Gastroesophageal sphincter (tissue), 4 donors: ENCODE measurements at regions not wholly inside any gene's neighbourhood (a gene's known extent, or its start where the extent isn't known, plus 50 kb on each side); places are given as distances from the start of the nearest gene placed in this dataset.

ENCODE experiments used
- ATAC-seq: fragments of 150-250 bp; one replicate; pipeline ENCODE4 v1.9.1; 2016; ENCODE audit warnings: mild to moderate bottlenecking, moderate library complexity
- H3K27ac ChIP-seq, 4 donors: fragments of 200-600 bp; sonication (generic) in 3 of 4; 1 replicate in 3 of 4; 2 replicates in 1 of 4; pipeline ENCODE4 v1.5.1; 2016 to 2019
- H3K27me3 ChIP-seq: fragments of 200-600 bp; sonication (generic); one replicate; pipeline ENCODE4 v1.5.1; 2019
- H3K36me3 ChIP-seq, 2 donors: fragments of 200-600 bp; sonication (generic); one replicate each; pipeline ENCODE4 v1.5.1; 2019; ENCODE audit warnings: control low read depth in 1 of 2
- H3K4me1 ChIP-seq, 3 donors: fragments of 200-600 bp; sonication (generic); 1 replicate in 2 of 3; 2 replicates in 1 of 3; pipeline ENCODE4 v1.5.1; 2016 to 2019; ENCODE audit warnings: control low read depth in 2 of 3
- H3K4me3 ChIP-seq, 2 donors: fragments of 200-600 bp; sonication (generic); one replicate each; pipeline ENCODE4 v1.5.1; 2019; ENCODE audit warnings: mild to moderate bottlenecking in 1 of 2, moderate library complexity in 1 of 2
- H3K9me3 ChIP-seq, 3 donors: fragments of 200-600 bp; sonication (generic); one replicate each; pipeline ENCODE4 v1.5.1; 2017 to 2019; ENCODE audit warnings: control low read depth in 2 of 3
- CTCF ChIP-seq, 4 experiments: fragments of 200-600 bp in 2 of 4; fragments of 450-650 bp in 2 of 4; sonication (generic) in 1 of 4; IDR thresholded peaks; one replicate each; pipeline ENCODE4 v1.5.1; 2017 to 2019; ENCODE audit warnings: antibody characterized with exemption in 4 of 4, mild to moderate bottlenecking in 2 of 4, moderate library complexity in 2 of 4
- EP300 ChIP-seq: sonication (generic); formaldehyde crosslinking; IDR thresholded peaks from one replicate; pipeline ENCODE4 v1.6.1; 2017; ENCODE audit warnings: antibody characterized with exemption, mild to moderate bottlenecking
- POLR2A ChIP-seq, 2 donors: fragments of 450-650 bp; IDR thresholded peaks; one replicate each; pipeline ENCODE4 v1.6.1; 2017; ENCODE audit warnings: antibody characterized with exemption in 2 of 2, mild to moderate bottlenecking in 2 of 2, moderate library complexity in 1 of 2
- POLR2AphosphoS5 ChIP-seq: sonication (generic); formaldehyde crosslinking; IDR thresholded peaks from one replicate; pipeline ENCODE4 v1.6.1; 2017; ENCODE audit warnings: antibody characterized with exemption
- WGBS, 2 donors: methylation state at CpG; one replicate each; pipeline ENCODE4 v1.1.5; 2018; ENCODE audit warnings: low coverage in 1 of 2; 5-methylcytosine and 5-hydroxymethylcytosine counted together

DNA sequence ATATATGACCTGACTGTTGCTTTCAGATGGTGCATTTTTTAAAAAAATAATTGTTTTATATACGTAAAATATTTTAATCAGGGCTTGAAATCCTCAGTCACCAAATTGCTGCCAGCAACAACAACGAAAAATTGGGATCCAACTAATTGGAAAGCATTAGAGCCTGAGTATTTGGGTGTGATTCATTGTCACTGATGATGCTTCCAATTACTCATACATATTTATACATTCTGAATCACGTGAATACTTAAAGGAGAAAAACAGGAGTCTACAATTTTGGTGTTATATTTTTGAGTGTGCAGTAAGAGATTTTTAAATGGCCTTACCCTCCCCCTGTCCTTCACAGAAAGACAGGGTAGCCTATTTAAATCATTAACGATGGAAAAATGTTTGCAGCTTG lies 765.6 kb upstream of the TENM3 start:
- Histone ChIP-seq H3K27me3 (peaks cover 5% of the 10 kb centered on the region), H3K27ac (no peak overlapping the region), H3K4me1 (no peaks in the 10 kb centered on the region), H3K4me3 (no peak overlapping the region), H3K9me3 (no peaks in the 10 kb centered on the region), H3K36me3 (no peaks in the 10 kb centered on the region)
- 68 to 70% methylated on average over 4 of the region's 4 CpGs for WGBS, 2 donors
- TF ChIP-seq POLR2A (IDR thresholded peaks at IDR 0.05) (no peak), EP300 (no peak), POLR2AphosphoS5 (no peak), CTCF (IDR thresholded peaks at IDR 0.05) (no peak)
- ATAC-seq, result no peak

DNA sequence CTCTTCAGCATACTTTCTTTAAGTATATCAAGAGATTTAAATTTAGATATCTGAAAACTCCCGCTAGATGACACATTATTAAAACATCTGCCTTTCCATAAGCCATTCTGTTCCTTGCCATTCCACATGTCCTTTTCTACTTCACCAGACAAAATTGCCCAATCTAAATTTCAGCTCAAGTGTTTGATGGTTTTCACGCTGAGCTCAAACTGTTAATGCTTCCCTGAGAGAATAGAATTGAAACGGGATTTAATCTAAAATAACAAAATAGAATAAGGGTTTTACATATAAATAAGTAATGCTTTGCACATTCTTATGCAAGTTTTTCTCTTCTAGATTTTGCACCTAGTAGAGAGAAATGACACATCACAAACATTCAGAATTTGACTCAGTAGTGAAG lies 764.5 kb upstream of the TENM3 start:
- Histone ChIP-seq H3K9me3 (no peaks in the 10 kb centered on the region), H3K27ac (no peak overlapping the region), H3K4me1 (no peaks in the 10 kb centered on the region), H3K36me3 (no peaks in the 10 kb centered on the region), H3K4me3 (no peak overlapping the region), H3K27me3 (peaks cover 5% of the 10 kb centered on the region)
- ATAC-seq, result no peak
- no peak for TF ChIP-seq EP300
- no peak for TF ChIP-seq POLR2AphosphoS5
- TF ChIP-seq CTCF (IDR thresholded peaks at IDR 0.05), result no peak
- no peak for TF ChIP-seq POLR2A (IDR thresholded peaks at IDR 0.05)
- WGBS, 2 donors, result 54 to 70% methylated on average over 3 of the region's 3 CpGs

- 64 to 70% methylated on average over 2 of the region's 2 CpGs for WGBS, 2 donors
- no peaks in the 10 kb centered on the region for H3K9me3 ChIP-seq
- H3K36me3 ChIP-seq, result no peaks in the 10 kb centered on the region
- H3K4me1 ChIP-seq, result no peaks in the 10 kb centered on the region
- no peak overlapping the region for H3K27ac ChIP-seq
- TF ChIP-seq EP300, result no peak
- no peak for TF ChIP-seq CTCF (IDR thresholded peaks at IDR 0.05)
- no peak for TF ChIP-seq POLR2A (IDR thresholded peaks at IDR 0.05)
- TF ChIP-seq POLR2AphosphoS5, result no peak
- no peak overlapping the region for H3K4me3 ChIP-seq
- no peak for ATAC-seq
- peaks cover 5% of the 10 kb centered on the region for H3K27me3 ChIP-seq
Measured at GRCh38 chr4:181479141-181479540, 764.1 kb upstream of the TENM3 start.

DNA sequence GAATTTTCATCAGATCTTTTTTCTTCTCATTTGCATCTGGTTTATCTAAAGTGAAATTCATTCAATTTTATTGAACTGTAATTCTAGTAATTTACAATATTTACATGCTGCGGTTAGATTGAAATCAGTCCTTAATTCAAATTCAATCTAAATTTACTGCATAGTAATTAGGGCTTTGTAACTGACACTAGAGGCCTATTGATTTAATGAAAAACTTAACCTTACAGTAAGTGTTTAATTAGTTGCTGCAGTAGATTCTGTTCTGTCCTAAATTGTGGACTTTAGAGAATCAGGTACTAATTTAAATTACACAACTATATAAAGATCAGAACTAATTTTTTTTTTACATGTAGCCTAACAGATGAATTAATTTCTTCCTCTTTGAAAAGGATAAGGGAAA lies 758.8 kb upstream of the TENM3 start:
- H3K9me3 ChIP-seq, result no peaks in the 10 kb centered on the region
- no peak for TF ChIP-seq CTCF (IDR thresholded peaks at IDR 0.05)
- TF ChIP-seq EP300, result no peak
- TF ChIP-seq POLR2AphosphoS5, result no peak
- no peak for TF ChIP-seq POLR2A (IDR thresholded peaks at IDR 0.05)
- H3K27ac ChIP-seq, result no peak overlapping the region
- ATAC-seq, result no peak
- 0 to 100% methylated on average over 1 of the region's 1 CpG for WGBS, 2 donors
- H3K4me1 ChIP-seq, result no peaks in the 10 kb centered on the region
- no peaks in the 10 kb centered on the region for H3K36me3 ChIP-seq
- no peak overlapping the region for H3K4me3 ChIP-seq
- H3K27me3 ChIP-seq, result no peaks in the 10 kb centered on the region

DNA sequence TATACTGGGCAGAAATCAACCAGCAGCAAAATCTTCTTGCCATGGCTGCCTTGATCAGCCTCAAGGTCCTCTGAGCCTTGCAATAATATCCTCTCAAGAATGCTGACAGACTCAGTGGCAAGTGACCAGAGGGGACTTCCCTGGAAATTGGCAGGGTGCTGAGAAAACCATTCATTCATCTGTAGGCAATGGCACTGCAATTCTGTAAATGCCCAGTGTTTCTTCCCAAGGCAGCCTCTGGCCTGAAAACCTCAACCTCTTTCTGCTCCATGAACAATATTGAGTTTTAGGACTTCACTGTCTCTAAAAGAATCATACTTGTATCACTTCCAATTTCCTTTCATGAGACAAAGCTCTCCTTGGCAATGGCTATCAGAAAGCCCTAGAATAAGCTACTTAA lies 754.3 kb upstream of the TENM3 start:
- no peaks in the 10 kb centered on the region for H3K27me3 ChIP-seq
- TF ChIP-seq POLR2AphosphoS5, result no peak
- TF ChIP-seq POLR2A (IDR thresholded peaks at IDR 0.05), result no peak
- no peak for TF ChIP-seq EP300
- no peak for TF ChIP-seq CTCF (IDR thresholded peaks at IDR 0.05)
- peak; percentile 19 for ATAC-seq
- no peak overlapping the region for H3K4me3 ChIP-seq
- H3K27ac ChIP-seq, result no peak overlapping the region
- no peaks in the 10 kb centered on the region for H3K9me3 ChIP-seq
- no peaks in the 10 kb centered on the region for H3K36me3 ChIP-seq
- H3K4me1 ChIP-seq, result no peaks in the 10 kb centered on the region
